Smooth muscle cell (in vitro differentiated cells): ENCODE measurements at regions not wholly inside any gene's neighbourhood (a gene's known extent, or its start where the extent isn't known, plus 50 kb on each side); places are given as distances from the start of the nearest gene placed in this dataset.

Experiments
- DNase-seq: peaks from one replicate; lab custom pipeline; 2025; ENCODE audit not compliant: unreplicated experiment; lab: John Stamatoyannopoulos, UW
- H2AFZ ChIP-seq: fragments of 200-600 bp; sonication (generic); 2 replicates; pipeline ENCODE4 v1.6.0; 2016; ENCODE audit warnings: antibody characterized with exemption, low read depth, mild to moderate bottlenecking
- H3F3A ChIP-seq: fragments of 200-600 bp; sonication (generic); 2 replicates; pipeline ENCODE4 v1.6.0; 2017; ENCODE audit warnings: antibody characterized with exemption, low read depth
- H3K27ac ChIP-seq: fragments of 200-600 bp; sonication (generic); 2 replicates; pipeline ENCODE4 v1.5.1; 2016; ENCODE audit warnings: low read depth, mild to moderate bottlenecking
- H3K27me3 ChIP-seq: fragments of 200-600 bp; sonication (generic); 2 replicates; pipeline ENCODE4 v1.6.1; 2016; ENCODE audit warnings: low read depth, mild to moderate bottlenecking
- H3K36me3 ChIP-seq: fragments of 200-600 bp; sonication (generic); 2 replicates; pipeline ENCODE4 v1.5.1; 2016; ENCODE audit warnings: low read depth
- H3K4me1 ChIP-seq: fragments of 200-600 bp; sonication (generic); 2 replicates; pipeline ENCODE4 v1.5.1; 2016; ENCODE audit warnings: low read depth
- H3K4me2 ChIP-seq: fragments of 200-600 bp; sonication (generic); 2 replicates; pipeline ENCODE4 v1.6.0; 2016; ENCODE audit warnings: mild to moderate bottlenecking
- H3K4me3 ChIP-seq: fragments of 200-600 bp; sonication (generic); 2 replicates; pipeline ENCODE4 v1.5.1; 2016; ENCODE audit warnings: mild to moderate bottlenecking
- H3K79me2 ChIP-seq: fragments of 200-600 bp; sonication (generic); 2 replicates; pipeline ENCODE4 v1.6.0; 2016; ENCODE audit warnings: low read depth, mild to moderate bottlenecking
- H3K9ac ChIP-seq: fragments of 200-600 bp; sonication (generic); 2 replicates; pipeline ENCODE4 v1.6.0; 2016; ENCODE audit warnings: low read depth
- H3K9me3 ChIP-seq: fragments of 200-600 bp; sonication (generic); replicated peaks from 2 replicates; pipeline ENCODE4 v1.5.1; 2016; ENCODE audit warnings: low read depth
- H4K20me1 ChIP-seq: fragments of 200-600 bp; sonication (generic); 2 replicates; pipeline ENCODE4 v1.6.0; 2016; ENCODE audit warnings: low read depth
- WGBS: methylation state at CpG from one replicate; pipeline ENCODE4 v1.1.7; 2016; ENCODE audit warnings: low lambda C conversion rate; 5-methylcytosine and 5-hydroxymethylcytosine counted together
- TF ChIP-seq, protein P1 (sequence below): fragments of 200-600 bp; sonication (generic); IDR thresholded peaks from 2 replicates; pipeline ENCODE4 v1.5.1; 2017; ENCODE audit warnings: borderline replicate concordance, mild to moderate bottlenecking, antibody characterized with exemption; ENCODE audit not compliant: insufficient read depth, poor library complexity, severe bottlenecking

DNA sequence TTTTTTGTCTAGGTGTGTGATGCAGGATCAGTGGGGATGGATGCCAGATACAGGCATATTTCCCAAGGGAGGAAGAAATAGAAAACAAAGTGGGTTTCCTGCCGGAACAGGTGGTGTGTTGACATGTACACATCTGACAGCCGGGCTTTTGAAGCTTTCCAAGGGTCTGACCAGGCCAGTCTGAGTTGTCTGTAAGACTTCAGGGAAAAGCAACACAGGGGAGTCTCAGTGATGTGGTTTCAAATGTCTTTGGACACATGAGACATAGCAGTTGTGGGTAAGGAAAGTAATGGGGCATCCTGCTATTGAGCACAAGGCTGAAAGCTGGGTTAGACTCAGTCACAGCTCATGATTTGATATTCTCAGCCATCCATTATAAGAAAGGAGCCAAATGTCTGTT, 274.9 kb downstream of the PIK3R1 start:
- no peaks in the 10 kb centered on the region for H3K4me1 ChIP-seq
- no peak for DNase-seq
- no peak overlapping the region for H3K9ac ChIP-seq
- WGBS = 76% methylated on average over 2 of the region's 2 CpGs
- TF ChIP-seq, protein P1, sequence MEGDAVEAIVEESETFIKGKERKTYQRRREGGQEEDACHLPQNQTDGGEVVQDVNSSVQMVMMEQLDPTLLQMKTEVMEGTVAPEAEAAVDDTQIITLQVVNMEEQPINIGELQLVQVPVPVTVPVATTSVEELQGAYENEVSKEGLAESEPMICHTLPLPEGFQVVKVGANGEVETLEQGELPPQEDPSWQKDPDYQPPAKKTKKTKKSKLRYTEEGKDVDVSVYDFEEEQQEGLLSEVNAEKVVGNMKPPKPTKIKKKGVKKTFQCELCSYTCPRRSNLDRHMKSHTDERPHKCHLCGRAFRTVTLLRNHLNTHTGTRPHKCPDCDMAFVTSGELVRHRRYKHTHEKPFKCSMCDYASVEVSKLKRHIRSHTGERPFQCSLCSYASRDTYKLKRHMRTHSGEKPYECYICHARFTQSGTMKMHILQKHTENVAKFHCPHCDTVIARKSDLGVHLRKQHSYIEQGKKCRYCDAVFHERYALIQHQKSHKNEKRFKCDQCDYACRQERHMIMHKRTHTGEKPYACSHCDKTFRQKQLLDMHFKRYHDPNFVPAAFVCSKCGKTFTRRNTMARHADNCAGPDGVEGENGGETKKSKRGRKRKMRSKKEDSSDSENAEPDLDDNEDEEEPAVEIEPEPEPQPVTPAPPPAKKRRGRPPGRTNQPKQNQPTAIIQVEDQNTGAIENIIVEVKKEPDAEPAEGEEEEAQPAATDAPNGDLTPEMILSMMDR = no peak
- H3K27me3 ChIP-seq = no peaks in the 10 kb centered on the region
- no peaks in the 10 kb centered on the region for H4K20me1 ChIP-seq
- H3K9me3 ChIP-seq = no peaks in the 10 kb centered on the region
- no peaks in the 10 kb centered on the region for H3K79me2 ChIP-seq
- H3F3A ChIP-seq = no peaks in the 10 kb centered on the region
- no peak overlapping the region for H3K4me2 ChIP-seq
- H3K36me3 ChIP-seq = no peaks in the 10 kb centered on the region
- no peak overlapping the region for H3K27ac ChIP-seq
- H2AFZ ChIP-seq = no peak overlapping the region
- no peak overlapping the region for H3K4me3 ChIP-seq

DNA sequence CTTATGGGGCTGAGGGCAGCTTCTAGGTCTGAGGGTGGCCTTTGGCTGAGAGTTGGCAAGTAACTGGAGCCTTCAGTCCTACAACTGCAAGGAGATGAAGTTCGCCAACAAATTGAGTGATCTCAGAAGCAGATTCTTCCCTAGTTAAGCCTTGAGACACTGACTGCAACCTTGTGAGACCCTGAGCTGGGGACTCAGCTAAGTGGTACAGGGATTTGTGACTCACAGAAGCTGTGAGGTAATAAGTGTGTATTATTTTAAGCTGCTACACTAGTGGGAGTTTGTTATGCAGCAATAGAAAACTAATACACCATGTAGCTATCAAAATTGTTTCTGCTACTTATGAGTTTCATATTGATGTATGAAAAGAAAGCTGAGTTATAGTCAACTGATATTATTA, 279.2 kb downstream of the PIK3R1 start:
- Histone ChIP-seq H3K4me1 (no peaks in the 10 kb centered on the region), H3K27ac (no peak overlapping the region), H3K9me3 (no peaks in the 10 kb centered on the region), H4K20me1 (no peaks in the 10 kb centered on the region), H3F3A (no peaks in the 10 kb centered on the region), H3K4me2 (no peak overlapping the region), H3K9ac (no peak overlapping the region), H2AFZ (no peak overlapping the region), H3K79me2 (no peaks in the 10 kb centered on the region), H3K27me3 (no peaks in the 10 kb centered on the region), H3K36me3 (no peaks in the 10 kb centered on the region), H3K4me3 (no peak overlapping the region)
- TF ChIP-seq, protein P1 = no peak
- WGBS = 63% methylated on average over 1 of the region's 1 CpG
- no peak for DNase-seq

DNA sequence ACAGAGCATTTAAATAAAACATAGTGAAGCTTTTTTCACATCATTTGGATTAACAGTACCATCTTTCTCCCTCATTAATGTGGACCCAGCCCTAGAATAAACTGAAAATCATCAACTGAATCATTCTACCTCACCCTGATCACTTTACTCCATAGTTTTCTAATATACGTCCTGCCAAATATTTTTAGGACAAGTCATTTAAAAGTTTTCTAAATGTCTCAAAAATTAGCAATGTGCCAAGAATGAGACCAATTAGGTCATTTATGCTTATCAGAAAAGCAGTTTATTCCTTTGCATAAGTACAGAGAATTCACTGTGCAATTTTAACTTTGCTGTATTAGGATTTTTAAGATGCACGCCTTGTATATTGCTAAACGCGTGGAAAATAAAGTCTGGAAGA, 284.4 kb downstream of the PIK3R1 start:
- Histone ChIP-seq H3K79me2 (no peaks in the 10 kb centered on the region), H3K27ac (no peak overlapping the region), H3K9ac (no peak overlapping the region), H4K20me1 (no peaks in the 10 kb centered on the region), H3K9me3 (no peaks in the 10 kb centered on the region), H3K4me1 (peaks cover 3% of the 10 kb centered on the region), H3K27me3 (no peaks in the 10 kb centered on the region), H3K4me3 (no peak overlapping the region), H3K4me2 (no peak overlapping the region), H2AFZ (no peak overlapping the region), H3K36me3 (no peaks in the 10 kb centered on the region), H3F3A (no peaks in the 10 kb centered on the region)
- DNase-seq = no peak
- TF ChIP-seq, protein P1 = no peak
- 85% methylated on average over 4 of the region's 4 CpGs for WGBS

DNA sequence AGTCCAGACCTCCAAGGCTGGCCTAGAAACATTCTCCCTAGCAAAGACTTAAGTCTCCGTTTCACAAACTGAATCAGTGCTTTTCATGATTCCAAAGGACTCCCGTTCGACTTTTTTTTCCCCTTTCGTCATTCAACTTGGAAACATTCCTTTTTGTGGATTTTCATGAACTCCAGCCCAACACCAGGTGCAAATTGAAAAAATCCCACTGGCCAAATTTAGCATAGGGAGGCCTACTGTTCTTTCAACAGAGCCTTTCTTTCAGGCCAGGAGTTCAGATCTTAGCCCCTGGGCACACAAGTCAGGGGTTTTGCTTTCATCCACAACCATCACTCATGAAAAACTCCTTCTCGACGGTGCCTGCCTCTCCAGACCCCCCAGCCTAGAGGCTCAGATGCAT, 285.3 kb downstream of the PIK3R1 start:
- Histone ChIP-seq H3K9me3 (no peaks in the 10 kb centered on the region), H3K36me3 (no peaks in the 10 kb centered on the region), H3K27ac (no peak overlapping the region), H3K4me1 (peaks cover 3% of the 10 kb centered on the region), H3K79me2 (no peaks in the 10 kb centered on the region), H3K4me3 (no peak overlapping the region), H3K9ac (no peak overlapping the region), H3F3A (no peaks in the 10 kb centered on the region), H3K27me3 (no peaks in the 10 kb centered on the region), H3K4me2 (no peak overlapping the region), H4K20me1 (no peaks in the 10 kb centered on the region), H2AFZ (no peak overlapping the region)
- WGBS = 83% methylated on average over 6 of the region's 6 CpGs
- DNase-seq = no peak
- TF ChIP-seq, protein P1 = no peak
